CD4-positive, alpha-beta T cell (primary cell): ENCODE measurements at regions not wholly inside any gene's neighbourhood (a gene's known extent, or its start where the extent isn't known, plus 50 kb on each side); places are given as distances from the start of the nearest gene placed in this dataset.
A peak's percentile ranks its signal among the peaks of the same experiment; 100 is the strongest.

ENCODE experiments used
- ATAC-seq: fragments of 200-7000 bp; cut with Tn5 transposase; one replicate; pipeline ENCODE4 v1.10.0; 2022; ENCODE audit warnings: mild to moderate bottlenecking; ENCODE audit not compliant: poor library complexity
- CTCF ChIA-PET: fragments of 350-600 bp; sonication (Branson Sonifier 250); formaldehyde crosslinking; loops from one replicate; lab custom pipeline; 2021; ENCODE audit warnings: antibody characterized with exemption, inconsistent platforms; lab: Charles Lee
- POLR2A ChIA-PET: fragments of 350-600 bp; sonication (Branson Sonifier 250); formaldehyde crosslinking; loops from one replicate; lab custom pipeline; 2021; ENCODE audit warnings: antibody characterized with exemption, inconsistent platforms; lab: Charles Lee
- DNase-seq, 14 experiments: peaks; one replicate each; pipeline ENCODE4 v3.0.0-alpha.2; 2013 to 2020; ENCODE audit warnings: mixed read lengths in 2 of 14
- H3K27ac ChIP-seq, 2 donors: one replicate each; pipeline versions ENCODE4 v1.5.1 to v1.7.0; 2013; ENCODE audit warnings: low read length in 2 of 2, low read depth in 1 of 2, mild to moderate bottlenecking in 1 of 2
- H3K27me3 ChIP-seq, 2 experiments: 1 replicate in 1 of 2; 2 replicates in 1 of 2; pipeline versions ENCODE4 v1.6.1 to v1.7.0; 2013; ENCODE audit warnings: low read length in 2 of 2, control low read depth in 1 of 2, mild to moderate bottlenecking in 1 of 2, moderate library complexity in 1 of 2; ENCODE audit not compliant: insufficient read depth in 2 of 2, control insufficient read depth in 1 of 2
- H3K36me3 ChIP-seq: one replicate; pipeline ENCODE4 v1.6.1; 2013; ENCODE audit warnings: low read length, control low read depth; ENCODE audit not compliant: insufficient read depth
- H3K4me1 ChIP-seq: one replicate; pipeline ENCODE4 v1.6.1; 2013; ENCODE audit warnings: low read length, control low read depth; ENCODE audit not compliant: insufficient read depth
- H3K4me3 ChIP-seq: one replicate; pipeline ENCODE4 v1.5.1; 2013; ENCODE audit warnings: mild to moderate bottlenecking, low read length, moderate library complexity
- H3K9me3 ChIP-seq, 2 experiments: 1 replicate in 1 of 2; 2 replicates in 1 of 2; pipeline versions ENCODE4 v1.6.1 to v1.7.0; 2013; ENCODE audit warnings: low read length in 2 of 2, mild to moderate bottlenecking in 2 of 2, control low read depth in 1 of 2, moderate library complexity in 1 of 2; ENCODE audit not compliant: control insufficient read depth in 1 of 2, insufficient read depth in 1 of 2
- H3K27ac Mint-ChIP-seq: one replicate; pipeline ENCODE4 v1.8.0; 2020; ENCODE audit warnings: mixed read lengths
- H3K27me3 Mint-ChIP-seq: one replicate; pipeline ENCODE4 v1.8.0; 2021; ENCODE audit warnings: mixed read lengths
- H3K36me3 Mint-ChIP-seq: one replicate; pipeline ENCODE4 v1.8.0; 2021; ENCODE audit warnings: low read depth, mixed read lengths
- H3K4me1 Mint-ChIP-seq: one replicate; pipeline ENCODE4 v1.8.0; 2021; ENCODE audit warnings: low read depth, mixed read lengths
- H3K4me3 Mint-ChIP-seq: one replicate; pipeline ENCODE4 v1.8.0; 2020; ENCODE audit warnings: mild to moderate bottlenecking, mixed read lengths
- H3K9me3 Mint-ChIP-seq: one replicate; pipeline ENCODE4 v1.8.0; 2020; ENCODE audit warnings: mixed read lengths
- CTCF ChIP-seq: fragments of 200-600 bp; IDR thresholded peaks from one replicate; pipeline ENCODE4 v1.8.0; 2022; ENCODE audit warnings: antibody characterized with exemption, mild to moderate bottlenecking
- intact Hi-C, 2 experiments: fragments of 100-400 bp; cut with DNase I in 1 of 2; cut with micrococcal nuclease in 1 of 2; formaldehyde crosslinking; loops; one replicate each; pipeline versions ENCODE4 v1.15.1 to v1.9.0; 2023 to 2025; cut with DNase I, micrococcal nuclease

DNA sequence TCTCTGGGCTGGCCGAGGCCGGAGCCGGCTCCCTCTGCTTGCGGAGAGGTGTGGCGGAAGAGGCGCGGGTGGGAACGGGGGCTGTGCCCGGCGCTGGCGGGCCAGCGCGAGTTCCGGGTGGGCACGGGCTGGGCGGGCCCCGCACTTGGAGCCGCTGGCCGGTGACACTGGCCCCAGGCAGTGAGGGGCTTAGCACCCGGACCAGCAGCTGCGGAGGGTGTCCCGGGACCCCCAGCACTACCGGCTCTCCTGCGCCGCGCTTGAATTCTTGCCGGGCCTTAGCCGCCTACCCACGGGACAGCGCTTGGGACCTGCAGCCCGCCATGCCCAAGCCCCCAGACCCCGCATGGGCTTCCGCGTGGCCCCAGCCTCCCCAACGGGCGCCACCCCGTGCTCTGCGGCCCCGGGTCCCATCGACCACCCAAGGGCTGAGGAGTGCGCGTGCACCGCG, 736.3 kb upstream of the ARRDC4 start:
- POLR2A ChIA-PET: no interaction called here
- no peak overlapping the region for H3K4me3 Mint-ChIP-seq

DNA sequence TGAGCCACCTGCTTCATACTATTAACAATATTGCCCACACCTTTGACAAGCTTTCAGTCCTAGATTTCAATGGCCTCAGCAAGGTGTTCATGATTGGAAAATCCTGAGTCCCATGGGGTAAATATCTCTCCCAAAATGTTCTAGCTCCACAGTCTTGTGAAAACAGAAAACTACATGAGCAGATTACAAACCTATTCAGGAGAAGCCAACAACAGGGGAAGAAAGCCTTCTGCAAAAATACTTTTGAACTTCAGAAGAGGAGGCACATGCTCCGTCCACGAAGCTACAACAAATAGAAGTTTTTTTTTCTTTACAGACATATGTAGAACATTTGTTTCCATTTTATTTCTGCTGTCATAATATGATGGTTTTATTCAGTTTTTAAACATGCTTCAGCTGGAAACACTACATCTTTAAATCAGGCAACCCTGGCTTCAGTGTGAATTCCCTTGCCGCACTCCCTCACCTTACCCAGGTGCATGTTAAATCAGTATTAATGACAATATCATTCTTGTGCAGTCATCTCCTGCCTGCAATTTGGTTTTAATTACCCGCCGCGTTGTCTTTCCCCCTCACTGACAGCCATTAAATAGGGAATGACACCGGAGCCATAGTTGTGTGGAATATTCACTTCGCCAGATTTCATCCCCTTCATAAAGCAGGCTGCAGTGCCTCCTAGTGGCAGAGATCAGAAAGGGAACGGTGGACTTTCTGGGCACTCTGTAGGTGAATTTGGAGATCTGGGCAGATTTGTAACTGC, 725.5 kb upstream of the ARRDC4 start:
- H3K36me3 ChIP-seq: no peaks in the 10 kb centered on the region
- ATAC-seq: no peak
- no peaks in the 10 kb centered on the region for H3K27me3 ChIP-seq
- H3K9me3 ChIP-seq: no peaks in the 10 kb centered on the region
- intact Hi-C loops: loop anchor here in 1 of 2 experiments (2.0 kb wide), 1 partner anchor 1974 kb away; no protein-coding TSS in a partner anchor
- ChIA-PET CTCF (no interaction called here), POLR2A (no interaction called here)
- H3K27ac Mint-ChIP-seq: no peak overlapping the region
- no peak overlapping the region for H3K27ac ChIP-seq
- no peak overlapping the region for H3K4me3 ChIP-seq
- TF ChIP-seq CTCF: peak; percentile 46
- H3K4me1 Mint-ChIP-seq: no peaks in the 10 kb centered on the region
- H3K36me3 Mint-ChIP-seq: no peaks in the 10 kb centered on the region
- H3K4me1 ChIP-seq: no peaks in the 10 kb centered on the region
- peak in 7 of 14 experiments; percentile 3 to 36 (median 9) for DNase-seq
- no peaks in the 10 kb centered on the region for H3K27me3 Mint-ChIP-seq
- H3K4me3 Mint-ChIP-seq: no peak overlapping the region
- no peaks in the 10 kb centered on the region for H3K9me3 Mint-ChIP-seq

More for the DNA sequence above, 736.3 kb upstream of the ARRDC4 start:
- H3K9me3 Mint-ChIP-seq: peaks cover 8% of the 10 kb centered on the region
- H3K36me3 ChIP-seq: no peaks in the 10 kb centered on the region
- DNase-seq (peak in 1 of 14 experiments; percentile 5), ATAC-seq (no peak)
- TF ChIP-seq CTCF: no peak
- peaks cover 0 to 13% of the 10 kb centered on the region in 2 experiments for H3K9me3 ChIP-seq
- no peak overlapping the region for H3K4me3 ChIP-seq
- intact Hi-C loops: no loop called here
- no peaks in the 10 kb centered on the region for H3K4me1 Mint-ChIP-seq
- no peak overlapping the region for H3K27ac Mint-ChIP-seq
- H3K4me1 ChIP-seq: no peaks in the 10 kb centered on the region
- CTCF ChIA-PET: no interaction called here
- no peaks in the 10 kb centered on the region for H3K27me3 Mint-ChIP-seq
- no peaks in the 10 kb centered on the region for H3K27me3 ChIP-seq
- no peak overlapping the region for H3K27ac ChIP-seq
- no peaks in the 10 kb centered on the region for H3K36me3 Mint-ChIP-seq

DNA sequence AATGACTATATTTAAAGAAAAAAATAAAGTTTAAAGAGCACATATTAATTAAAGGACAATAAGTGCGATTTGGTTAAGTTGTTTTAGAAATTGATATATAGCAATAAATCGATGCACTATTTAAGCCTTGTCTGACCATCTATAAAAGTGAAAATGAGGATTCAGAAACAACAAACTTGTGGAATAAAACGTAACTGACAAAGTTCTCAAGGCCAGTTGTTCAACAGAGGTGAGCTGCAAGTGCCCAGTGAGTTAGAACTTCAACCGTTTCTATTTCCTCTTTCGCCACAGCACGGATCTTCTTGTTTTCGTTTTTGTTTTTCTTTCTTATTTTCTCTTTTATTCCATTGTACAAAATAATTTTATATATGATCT, 724.9 kb upstream of the ARRDC4 start:
- ATAC-seq: no peak
- POLR2A ChIA-PET: no interaction called here
- no peak overlapping the region for H3K27ac ChIP-seq
- Mint-ChIP-seq H3K27me3 (no peaks in the 10 kb centered on the region), H3K27ac (no peak overlapping the region), H3K4me1 (no peaks in the 10 kb centered on the region), H3K4me3 (no peak overlapping the region), H3K9me3 (no peaks in the 10 kb centered on the region), H3K36me3 (no peaks in the 10 kb centered on the region)
- no peaks in the 10 kb centered on the region for H3K4me1 ChIP-seq
- peak; percentile 15 for TF ChIP-seq CTCF
- intact Hi-C loops: loop anchor here in 1 of 2 experiments (2.0 kb wide), 1 partner anchor 1975 kb away; no protein-coding TSS in a partner anchor
- no peaks in the 10 kb centered on the region for H3K27me3 ChIP-seq
- H3K9me3 ChIP-seq: no peaks in the 10 kb centered on the region
- H3K4me3 ChIP-seq: no peak overlapping the region
- no peak for DNase-seq
- H3K36me3 ChIP-seq: no peaks in the 10 kb centered on the region
- CTCF ChIA-PET: no interaction called here
